GM21619 (cell line): ENCODE measurements at regions not wholly inside any gene's neighbourhood (a gene's known extent, or its start where the extent isn't known, plus 50 kb on each side); places are given as distances from the start of the nearest gene placed in this dataset.

Experiments used
- ATAC-seq: cut with Tn5 transposase; IDR thresholded peaks from one replicate; pipeline ENCODE4 v1.9.1; 2021; ENCODE audit not compliant: unreplicated experiment

DNA sequence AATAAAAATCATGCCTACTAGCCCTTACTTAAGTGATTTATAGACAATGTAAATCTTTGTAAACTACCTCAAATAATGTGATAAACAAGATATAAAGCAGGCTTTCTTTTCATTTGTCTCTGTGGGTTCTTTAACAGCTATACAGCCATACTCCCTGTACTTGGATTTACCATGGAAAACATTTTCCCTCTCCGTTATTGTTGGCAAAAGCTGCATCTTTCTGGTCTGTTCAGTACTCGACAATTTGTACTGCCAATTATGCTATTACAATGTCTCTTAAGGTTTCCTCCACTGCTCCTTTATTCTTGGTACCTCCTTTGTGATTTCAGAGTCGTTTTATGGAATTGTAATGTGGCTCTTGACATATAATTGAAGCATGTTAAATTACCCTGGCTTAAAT lies 426.3 kb upstream of the PKDCC start:
- ATAC-seq: no peak

GRCh38 chr2:41622301-41622700 lies 425.5 kb upstream of the PKDCC start:
- no peak for ATAC-seq

- no peak for ATAC-seq
Measured at GRCh38 chr2:41626936-41627335, 420.9 kb upstream of the PKDCC start.

GRCh38 chr2:41634686-41635085 lies 413.1 kb upstream of the PKDCC start:
- ATAC-seq: no peak

DNA sequence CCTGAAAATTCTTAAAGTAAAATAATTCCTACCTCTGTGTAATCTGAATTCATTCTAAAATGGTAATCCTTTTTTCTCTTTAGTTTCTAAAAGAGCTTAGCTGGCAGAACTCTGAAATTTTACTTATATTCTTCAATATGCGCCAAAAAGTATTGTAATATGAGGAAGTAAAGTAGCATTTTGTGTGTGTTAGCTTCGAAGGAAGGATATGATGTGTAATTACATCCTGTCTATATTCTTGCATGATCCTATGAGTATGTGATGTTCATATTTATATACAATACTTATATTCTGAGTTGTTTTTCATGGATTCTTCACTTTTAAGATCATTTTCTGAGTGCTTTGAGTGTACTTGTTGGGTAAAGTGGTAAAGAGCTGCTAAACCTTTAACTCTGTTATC lies 402.9 kb upstream of the PKDCC start:
- no peak for ATAC-seq

DNA sequence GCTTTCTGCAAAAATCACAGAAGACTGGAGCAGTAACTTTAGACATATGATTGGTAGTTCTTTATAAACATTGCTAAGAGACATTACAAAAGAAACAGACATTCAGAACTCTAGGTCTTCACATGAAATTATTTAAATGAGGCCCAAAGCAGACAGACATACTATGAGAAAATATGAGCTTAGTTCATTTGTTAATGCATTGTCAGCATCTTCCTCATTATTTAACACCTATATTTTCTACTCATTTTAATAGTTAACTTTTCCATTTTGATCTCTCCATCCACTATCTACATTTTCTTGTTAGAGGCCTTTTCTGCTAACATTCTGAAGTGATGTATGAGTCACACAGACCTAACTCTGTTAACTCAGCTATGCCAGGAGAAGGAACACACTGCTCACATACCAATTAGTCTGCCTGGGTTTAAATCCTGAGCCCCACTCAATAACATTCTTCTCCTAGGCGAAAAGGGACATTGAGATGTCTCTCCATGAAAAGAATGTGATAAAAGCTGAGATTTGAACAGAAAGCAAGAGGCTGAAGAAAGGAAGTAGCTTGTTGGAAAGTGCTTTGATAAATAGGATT lies 400.3 kb upstream of the PKDCC start:
- ATAC-seq: no peak

GRCh38 chr2:41657226-41657625 lies 390.6 kb upstream of the PKDCC start:
- no peak for ATAC-seq

- no peak for ATAC-seq
Measured at GRCh38 chr2:41659758-41660157, 388.1 kb upstream of the PKDCC start.

GRCh38 chr2:41662461-41662860 lies 385.4 kb upstream of the PKDCC start:
- ATAC-seq: no peak

GRCh38 chr2:41663056-41663455 lies 384.8 kb upstream of the PKDCC start:
- ATAC-seq: no peak

- no peak for ATAC-seq
Measured at GRCh38 chr2:41668529-41668928, 379.3 kb upstream of the PKDCC start.

DNA sequence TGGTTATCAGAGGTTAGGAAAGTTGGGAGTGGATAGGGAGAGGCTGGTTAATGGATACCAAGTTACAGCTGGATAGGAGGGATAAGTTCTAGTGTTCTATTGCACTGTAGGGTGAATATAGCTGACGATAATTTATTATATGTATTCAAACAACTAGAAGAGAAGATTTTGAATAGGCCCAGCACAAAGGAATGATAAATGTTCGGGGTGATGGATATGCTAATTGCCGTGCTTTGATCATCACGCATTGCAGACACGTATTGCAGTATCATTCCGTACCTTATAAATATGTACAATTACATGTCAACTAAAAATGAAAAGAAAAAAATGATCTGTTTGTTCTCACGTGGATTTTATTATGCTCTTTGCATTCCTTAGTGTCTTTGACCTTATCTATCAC lies 369.2 kb upstream of the PKDCC start:
- no peak for ATAC-seq

DNA sequence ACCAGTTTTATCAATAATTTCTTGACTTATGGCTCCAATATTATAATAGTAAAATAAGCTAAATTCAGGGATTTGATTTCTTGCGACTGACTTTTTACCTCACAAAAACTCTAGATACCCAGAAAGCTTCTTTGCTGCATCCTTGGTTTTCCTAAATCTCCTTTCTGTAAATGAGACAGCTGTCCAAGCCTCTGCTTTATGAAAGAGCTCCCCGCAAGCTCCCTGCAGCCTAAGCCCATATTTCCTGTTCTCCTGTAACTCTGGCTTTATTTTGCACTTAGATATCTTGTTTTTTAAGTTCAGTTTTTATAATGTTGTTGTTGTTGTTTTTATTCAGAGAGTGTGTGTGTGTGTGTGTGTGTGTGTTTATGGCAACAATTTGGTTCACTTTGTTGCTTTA lies 361.7 kb upstream of the PKDCC start:
- no peak for ATAC-seq

DNA sequence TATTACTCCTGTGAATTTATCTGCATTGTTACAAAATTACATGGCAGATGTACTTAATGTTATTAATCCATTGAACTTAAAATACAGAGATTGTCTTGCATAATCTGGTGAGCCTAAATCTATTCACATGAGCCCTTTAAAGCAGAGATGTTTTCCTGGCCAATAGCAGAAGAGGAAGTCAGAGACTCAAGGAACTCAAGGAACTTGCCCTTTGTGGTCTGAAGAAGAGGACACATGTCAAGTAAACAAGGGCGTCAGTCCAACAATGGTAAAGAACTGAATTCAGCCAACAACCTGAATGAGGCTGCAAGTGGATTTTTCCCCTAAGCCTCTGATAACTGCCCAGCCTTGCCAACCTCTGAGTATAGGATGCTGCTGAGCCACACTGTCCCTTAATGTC lies 356.3 kb upstream of the PKDCC start:
- ATAC-seq: no peak

DNA sequence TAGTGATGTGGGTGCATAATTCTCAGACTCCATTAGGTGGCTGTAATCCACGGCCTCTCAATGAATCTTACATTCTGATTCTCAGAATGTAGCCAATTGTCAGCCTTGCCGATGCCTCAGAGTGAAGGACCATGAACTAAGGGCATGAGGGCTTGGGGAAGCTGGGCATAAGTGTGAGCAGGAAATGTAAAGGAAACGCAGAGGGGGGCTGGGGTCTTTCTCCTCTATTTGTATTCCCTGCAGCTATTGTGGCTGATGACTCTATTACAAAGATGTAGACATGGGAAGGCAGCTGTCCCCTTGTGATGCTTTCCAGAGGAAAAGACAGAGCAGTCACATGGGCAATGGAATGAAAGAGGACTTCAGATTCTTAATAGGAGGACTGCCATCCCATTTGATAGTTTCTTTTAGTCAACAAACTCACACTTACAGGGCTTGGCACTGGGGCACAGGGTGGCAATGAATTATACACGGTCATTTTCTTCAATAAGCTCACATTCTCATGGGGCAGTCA lies 353.2 kb upstream of the PKDCC start:
- ATAC-seq: no peak

- ATAC-seq: no peak
Measured at GRCh38 chr2:41695198-41696113, 352.4 kb upstream of the PKDCC start.

GRCh38 chr2:41697389-41697788 lies 350.4 kb upstream of the PKDCC start:
- no peak for ATAC-seq

DNA sequence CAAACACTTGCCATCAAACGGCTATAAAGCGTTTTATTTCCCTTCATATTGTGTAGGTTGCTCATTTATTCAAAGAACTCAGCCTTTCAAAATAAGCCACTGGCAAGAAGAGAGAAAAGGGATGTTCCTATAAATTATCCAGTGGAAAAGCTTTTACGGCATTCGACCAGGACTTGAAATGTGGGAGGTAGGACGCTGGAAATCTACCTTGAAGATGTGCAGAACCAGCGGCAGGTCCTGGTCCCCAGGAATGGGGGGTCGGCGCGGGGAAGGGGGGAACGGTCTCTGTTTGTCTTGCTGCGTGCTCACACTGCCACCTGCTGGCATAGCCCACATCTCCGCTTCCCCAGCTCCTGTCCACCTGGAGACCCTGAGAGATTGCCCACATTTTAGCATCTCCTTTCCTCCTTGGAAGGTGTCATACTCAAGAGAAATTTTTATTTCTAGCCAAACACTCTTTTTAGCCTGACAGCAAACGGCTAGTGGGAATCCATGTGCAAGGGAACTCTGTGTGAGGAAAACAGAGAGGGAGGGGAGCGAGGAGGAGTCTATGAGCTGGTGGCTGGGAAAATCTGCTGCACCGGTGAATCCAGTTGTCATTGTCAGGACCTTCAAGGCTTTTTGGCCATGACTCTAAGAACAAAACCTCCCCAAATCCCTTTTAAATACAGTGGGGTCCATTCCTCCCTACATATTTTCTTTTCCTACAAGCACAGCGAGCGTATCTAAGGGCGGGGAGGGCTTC lies 349.0 kb upstream of the PKDCC start:
- no peak for ATAC-seq

- ATAC-seq: no peak
Measured at GRCh38 chr2:41701231-41701630, 346.6 kb upstream of the PKDCC start.

GRCh38 chr2:41703123-41703522 lies 344.7 kb upstream of the PKDCC start:
- ATAC-seq: no peak

GRCh38 chr2:41705634-41706033 lies 342.2 kb upstream of the PKDCC start:
- ATAC-seq: no peak

- no peak for ATAC-seq
Measured at GRCh38 chr2:41706286-41706685, 341.5 kb upstream of the PKDCC start.
